GM19240 (cell line): ENCODE measurements at regions not wholly inside any gene's neighbourhood (a gene's known extent, or its start where the extent isn't known, plus 50 kb on each side); places are given as distances from the start of the nearest gene placed in this dataset.

Experiments used
- DNase-seq: peaks from one replicate; pipeline ENCODE4 v3.0.0; 2011; ENCODE audit warnings: low spot score; ENCODE audit not compliant: insufficient read length

DNA sequence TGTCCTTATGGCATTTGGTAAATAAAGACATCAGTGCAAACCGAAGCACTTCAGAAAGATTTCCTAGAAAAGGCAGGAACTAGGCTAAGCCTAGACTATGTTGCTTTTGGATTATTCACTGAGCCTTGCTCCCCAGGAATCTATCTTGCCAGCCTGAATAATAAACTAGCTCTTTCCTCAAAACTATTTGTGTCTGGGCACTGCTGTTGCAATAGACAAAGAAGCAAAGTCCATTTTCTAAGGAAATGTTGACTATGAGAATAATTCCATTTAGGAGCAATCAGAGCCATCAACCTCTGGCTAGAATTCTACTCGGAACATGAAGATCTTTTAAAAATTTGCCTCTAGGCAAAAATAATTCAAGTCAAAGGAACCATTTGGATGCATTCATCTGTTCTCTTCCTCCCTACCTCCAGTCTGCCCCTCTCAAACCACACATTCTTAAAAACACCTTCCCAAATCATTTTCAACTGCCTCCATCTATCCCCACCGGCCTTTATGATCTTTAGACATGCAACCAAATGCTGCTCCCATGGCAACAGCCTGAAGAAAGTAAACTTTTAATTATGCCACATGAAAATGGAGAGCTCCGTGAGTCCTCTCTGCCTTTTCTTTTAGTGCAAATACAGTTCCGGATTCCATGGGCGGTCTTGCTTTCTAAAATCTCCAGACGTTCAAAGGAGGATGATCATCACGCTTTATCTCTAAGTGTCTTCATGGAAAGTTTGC lies 61.5 kb upstream of the FZD10 start:
- no peak for DNase-seq

DNA sequence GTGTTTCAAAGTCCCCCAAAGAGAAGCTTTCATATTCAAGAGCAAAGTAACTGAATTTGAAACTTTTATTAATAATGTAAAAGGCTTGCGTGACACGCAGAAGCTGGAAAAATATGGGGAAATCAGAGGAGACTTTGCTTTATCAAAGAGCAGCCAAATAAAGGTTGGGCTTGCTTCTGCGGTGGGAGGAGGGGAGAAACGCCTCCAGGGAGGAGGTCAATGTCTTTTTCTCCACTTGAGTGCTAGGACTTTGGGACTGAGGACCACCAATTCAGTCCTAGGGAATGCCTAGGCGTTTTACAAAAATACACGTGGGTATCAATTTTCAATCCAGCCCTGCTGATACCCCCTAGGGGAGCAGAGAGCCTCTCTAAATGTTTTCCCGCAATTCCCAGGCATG lies 60.9 kb upstream of the FZD10 start:
- DNase-seq = no peak

DNA sequence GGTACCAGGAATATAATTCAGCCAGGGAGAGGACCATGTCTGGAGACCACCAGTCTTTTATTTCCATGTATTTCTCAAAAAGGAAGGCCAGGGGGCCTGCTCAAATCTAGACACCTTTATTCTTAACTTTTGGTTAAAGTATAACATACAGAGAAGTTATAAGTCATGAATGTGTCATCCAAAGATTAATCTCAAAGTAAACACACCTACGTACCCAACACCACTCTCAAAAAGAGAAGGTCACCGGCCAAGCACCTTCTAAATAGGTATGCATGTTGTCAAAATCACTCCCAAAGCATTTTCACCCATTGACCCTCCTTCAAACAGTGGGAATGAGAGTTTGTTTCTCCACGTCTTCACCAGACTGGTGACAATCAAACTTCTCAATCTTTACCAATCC lies 60.0 kb upstream of the FZD10 start:
- no peak for DNase-seq

GRCh38 chr12:130104571-130105106 lies 57.6 kb upstream of the FZD10 start:
- no peak for DNase-seq

DNA sequence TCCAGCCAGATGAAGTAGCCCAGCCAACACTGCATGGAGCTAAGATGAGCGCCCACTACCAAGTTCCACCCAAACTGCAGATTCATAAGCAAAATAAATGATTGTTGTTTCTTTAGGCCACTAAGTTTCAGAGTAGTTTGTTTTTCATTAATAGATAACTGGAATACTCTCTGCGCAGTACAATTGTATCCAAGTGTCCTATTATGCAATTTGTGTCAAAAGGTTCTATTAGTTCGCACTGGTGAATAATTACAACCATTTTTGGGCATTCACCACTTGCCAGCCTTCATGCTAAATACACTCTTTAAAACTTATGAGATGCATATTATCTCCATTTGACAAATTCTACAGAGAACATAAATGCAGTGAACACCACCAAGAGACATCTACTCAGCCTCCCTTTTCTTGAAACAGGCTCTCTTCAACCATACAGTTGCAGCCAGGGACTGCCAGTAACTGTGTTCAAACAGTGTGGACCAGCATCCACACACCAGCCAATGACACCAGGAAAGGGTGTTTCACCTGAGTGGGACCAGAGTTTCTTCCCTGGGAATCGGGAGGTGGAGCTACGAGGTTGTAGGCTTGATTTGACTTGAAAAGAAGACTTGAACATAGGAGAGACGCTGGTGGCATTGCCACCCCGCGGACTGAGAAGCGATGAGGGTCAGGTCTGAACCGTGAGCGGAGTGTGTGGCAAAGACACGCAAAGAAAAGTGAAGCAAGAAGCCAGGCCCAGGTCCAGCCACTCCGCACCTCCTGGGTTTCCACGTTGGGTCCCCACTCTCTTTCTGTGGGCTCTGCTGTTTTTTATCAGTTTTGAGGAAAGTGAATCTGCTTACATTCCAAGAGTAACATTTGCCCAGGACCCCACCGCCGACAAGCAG lies 53.0 kb upstream of the FZD10 start:
- no peak for DNase-seq

GRCh38 chr12:130110914-130111313 lies 51.4 kb upstream of the FZD10 start:
- no peak for DNase-seq

DNA sequence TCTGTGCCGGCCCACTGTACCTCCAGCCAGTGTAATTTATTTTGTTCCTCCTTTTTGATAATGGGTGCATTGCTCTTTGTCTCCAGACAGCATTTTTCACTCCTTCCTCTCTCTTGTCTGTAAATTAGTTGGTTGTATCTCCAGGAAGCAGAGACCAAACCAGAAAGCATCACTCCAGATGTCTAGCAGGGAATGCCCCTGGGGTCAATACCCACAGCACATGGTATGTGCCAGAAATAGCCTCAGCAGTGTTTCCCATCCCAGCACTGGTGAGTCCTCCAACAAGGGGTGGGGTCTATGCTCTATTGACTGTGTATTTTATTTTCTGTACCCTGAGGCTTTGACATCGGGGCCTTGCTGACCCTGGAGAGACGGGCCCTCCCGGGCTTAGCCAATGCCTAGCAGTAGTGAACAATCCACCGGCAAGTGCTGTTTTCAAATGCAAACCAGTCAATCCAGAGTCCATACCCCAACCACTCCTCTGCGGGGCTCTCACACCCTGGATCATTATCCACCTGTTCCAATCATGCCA lies 50.2 kb upstream of the FZD10 start:
- no peak for DNase-seq
